C4-2B (cell line): ENCODE measurements at regions not wholly inside any gene's neighbourhood (a gene's known extent, or its start where the extent isn't known, plus 50 kb on each side); places are given as distances from the start of the nearest gene placed in this dataset.

Experiments
- CTCF ChIP-seq: fragments of 450-650 bp; conservative IDR thresholded peaks from 2 replicates; pipeline ENCODE4 v1.5.1; 2017; ENCODE audit warnings: mild to moderate bottlenecking
- ZFX ChIP-seq: fragments of 450-650 bp; IDR thresholded peaks from 2 replicates; pipeline ENCODE4 v1.6.1; 2017

GRCh38 chr16:6643080-6643686 is 689.5 kb upstream of the RBFOX1 start:
- TF ChIP-seq CTCF (peak; percentile 90), ZFX (no peak)
